HuH-7 (cell line): ENCODE measurements at regions not wholly inside any gene's neighbourhood (a gene's known extent, or its start where the extent isn't known, plus 50 kb on each side); places are given as distances from the start of the nearest gene placed in this dataset.

Experiments used
- DNase-seq: peaks from one replicate; pipeline ENCODE4 v3.0.0; 2011; ENCODE audit warnings: low spot score

- DNase-seq: no peak
Observed at GRCh38 chr19:31089681-31090080, 259.6 kb downstream of the TSHZ3 start.

GRCh38 chr19:31085125-31085524 is 264.1 kb downstream of the TSHZ3 start:
- no peak for DNase-seq

DNA sequence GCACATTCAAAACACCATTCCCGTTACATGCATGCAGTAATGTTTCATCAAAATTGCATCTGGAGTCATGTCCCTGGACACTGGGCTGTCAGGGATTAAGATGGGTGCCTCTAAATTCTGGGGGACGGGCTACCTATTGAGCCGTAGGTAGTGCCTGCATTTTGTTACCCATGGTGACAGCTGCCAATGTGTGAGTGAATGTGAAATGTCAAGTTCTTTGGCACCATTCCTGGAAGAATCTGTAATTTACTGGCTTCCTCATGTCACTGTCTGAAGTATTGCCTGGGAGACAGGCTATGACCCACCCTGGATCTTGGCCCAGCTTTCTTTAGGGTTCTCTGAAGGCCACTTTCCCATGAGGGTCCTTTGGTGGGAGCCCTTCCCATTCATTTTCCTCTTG is 266.1 kb downstream of the TSHZ3 start:
- DNase-seq: no peak

GRCh38 chr19:31075146-31075655 is 274.0 kb downstream of the TSHZ3 start:
- DNase-seq: no peak

DNA sequence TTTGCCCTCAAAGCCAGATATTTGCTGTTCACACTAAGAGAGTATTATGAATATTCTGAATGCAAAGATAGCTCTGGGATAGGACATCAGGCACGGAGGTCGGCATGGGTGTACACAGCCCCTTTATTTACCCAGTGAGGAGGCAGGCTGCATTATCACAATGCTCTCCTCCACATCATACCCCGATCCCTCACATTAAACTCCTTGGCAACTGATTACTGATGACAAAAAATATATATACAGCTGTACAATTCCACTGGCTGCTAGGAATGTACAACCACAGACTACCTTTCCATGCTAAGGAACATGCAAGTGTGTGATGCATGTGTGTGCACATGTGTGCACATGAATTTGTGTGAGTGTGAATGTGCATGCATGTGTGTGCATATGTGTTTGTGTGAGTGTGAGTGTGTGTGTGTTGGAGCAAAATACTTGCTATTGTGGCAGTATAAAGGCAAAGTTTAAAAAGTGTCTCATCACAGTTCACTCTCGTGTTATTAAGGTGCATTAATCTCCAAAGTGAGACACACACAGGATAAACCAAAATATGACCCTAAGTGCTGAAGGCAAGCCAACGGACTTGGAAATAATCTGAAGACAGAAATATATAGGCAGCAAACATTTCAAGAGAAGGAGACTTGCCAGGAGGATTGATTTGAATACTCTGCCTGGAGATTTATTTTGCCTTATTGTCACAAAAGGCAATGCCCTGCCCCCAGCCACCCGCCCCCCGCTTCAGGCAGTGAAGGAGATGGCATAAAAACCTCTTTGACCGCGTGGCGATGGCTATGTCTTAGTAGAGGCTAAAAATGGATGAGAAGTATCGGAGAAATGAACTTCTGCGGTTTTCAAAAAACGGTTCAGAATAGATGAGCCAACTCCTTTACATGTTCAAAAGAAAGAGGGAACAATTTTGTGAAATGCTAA is 274.8 kb downstream of the TSHZ3 start:
- no peak for DNase-seq

DNA sequence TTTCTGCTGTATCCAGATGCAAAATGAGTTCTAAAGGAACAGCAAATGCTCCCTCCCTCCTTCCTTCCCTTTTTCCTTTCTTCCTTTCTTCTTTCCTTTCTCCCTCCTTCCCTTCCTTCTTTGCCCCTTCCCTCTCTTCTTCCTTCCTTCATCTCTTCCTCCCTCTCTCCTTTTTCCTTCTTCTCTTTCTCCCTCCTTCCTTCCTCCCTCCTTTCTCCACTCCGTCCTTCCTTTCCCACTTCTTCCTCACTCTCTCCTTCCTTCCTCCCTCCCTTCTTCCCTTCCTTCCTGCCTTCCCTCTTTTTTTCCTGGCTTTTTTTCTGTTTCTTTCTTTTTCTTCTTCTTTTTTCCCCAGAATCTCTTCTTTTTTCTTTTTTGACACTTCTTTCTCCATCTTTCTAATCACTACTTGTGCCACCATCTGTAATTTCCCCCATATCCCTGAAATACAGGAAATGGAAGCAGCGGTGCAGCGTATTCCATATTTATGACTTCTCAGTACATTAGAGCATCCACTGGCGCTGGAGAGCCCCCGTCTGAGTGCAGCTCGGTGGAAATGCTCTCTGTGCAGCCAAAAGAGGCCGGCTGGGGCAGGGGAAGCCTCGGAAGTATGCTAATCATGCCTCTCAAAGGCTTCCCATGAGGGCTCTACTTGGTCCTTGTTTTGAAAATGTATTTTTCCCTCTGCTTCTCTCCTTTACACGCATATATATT is 275.6 kb downstream of the TSHZ3 start:
- DNase-seq: no peak

- DNase-seq: no peak
Observed at GRCh38 chr19:31072451-31072850, 276.8 kb downstream of the TSHZ3 start.

DNA sequence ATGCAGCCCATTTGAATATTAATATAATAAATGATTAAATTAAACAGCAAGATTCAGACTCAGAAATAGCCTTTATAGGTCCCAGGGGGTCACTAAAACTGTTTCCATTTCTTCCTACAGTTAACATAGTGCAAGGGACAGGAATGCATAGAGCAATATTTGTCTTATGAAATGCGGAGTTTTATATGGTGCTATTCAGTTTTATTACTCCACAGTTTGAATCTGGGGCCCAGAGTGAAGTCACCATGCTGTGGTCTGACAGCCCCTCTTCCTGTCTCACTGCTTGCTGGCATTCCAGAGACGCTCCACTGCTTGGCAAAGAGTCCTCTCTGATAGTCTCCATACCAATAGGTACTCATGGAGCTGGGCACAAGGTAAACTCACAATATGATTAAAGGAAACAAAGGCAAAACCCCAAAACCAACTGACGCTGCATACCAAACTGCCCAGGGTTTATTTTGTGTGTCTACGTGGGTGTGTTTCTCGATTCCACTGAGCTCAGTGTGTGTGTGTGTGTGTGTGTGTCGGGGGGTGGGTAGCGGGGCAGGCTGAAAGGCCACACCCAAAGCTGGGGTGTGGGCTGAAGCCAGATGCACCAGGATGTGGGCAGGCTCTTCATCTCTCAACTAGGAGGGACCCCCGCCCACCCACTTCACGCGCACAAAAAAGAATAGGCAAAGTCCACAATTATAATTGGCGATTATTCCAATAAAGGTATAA is 277.9 kb downstream of the TSHZ3 start:
- DNase-seq: no peak

DNA sequence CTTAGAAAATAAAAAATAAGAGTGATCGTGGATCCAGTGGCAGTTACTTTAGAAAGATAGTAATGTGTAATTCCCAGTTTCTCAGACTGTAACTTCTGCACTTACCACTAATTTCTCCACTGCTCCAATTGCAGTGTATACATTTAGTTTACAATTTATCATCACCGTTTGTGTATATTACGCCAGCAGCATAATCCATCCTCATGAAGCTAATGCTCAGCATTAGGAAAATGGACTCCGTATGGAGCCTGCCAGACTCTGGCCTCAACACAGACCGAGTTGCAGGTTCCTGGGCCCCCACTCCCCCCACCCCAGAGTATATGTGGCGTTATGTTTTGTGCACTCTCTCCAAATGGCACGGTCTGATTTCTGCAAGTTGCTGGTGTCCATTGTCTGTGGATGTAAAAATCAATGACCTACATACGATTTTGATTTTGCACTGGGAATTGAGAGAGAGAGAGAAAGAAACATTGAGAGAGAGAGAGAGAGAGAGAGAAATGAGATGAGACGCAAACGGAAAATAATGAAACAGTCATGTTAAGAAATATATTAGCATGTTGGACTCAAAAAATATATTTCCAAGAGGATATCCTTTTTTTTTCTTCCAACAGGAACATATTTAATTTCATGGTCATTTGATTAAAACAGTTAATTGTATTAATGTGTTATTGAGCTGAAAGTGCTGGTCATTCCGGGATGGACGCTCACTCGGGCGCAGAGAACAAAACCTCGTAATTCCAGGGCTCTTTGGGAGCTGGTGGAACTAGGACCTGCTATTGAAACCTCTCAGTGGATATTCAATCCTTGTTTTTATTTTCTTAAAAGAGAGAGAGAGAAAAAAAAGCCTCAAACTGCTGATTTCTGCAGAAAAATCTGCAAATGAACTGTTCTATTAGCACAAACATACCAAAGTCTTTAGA is 278.8 kb downstream of the TSHZ3 start:
- DNase-seq: no peak

GRCh38 chr19:31068268-31068667 is 281.0 kb downstream of the TSHZ3 start:
- no peak for DNase-seq

- DNase-seq: no peak
Observed at GRCh38 chr19:31066385-31066784, 282.9 kb downstream of the TSHZ3 start.

GRCh38 chr19:31064491-31064890 is 284.7 kb downstream of the TSHZ3 start:
- DNase-seq: no peak

- DNase-seq: no peak
Observed at GRCh38 chr19:31058676-31059340, 290.4 kb downstream of the TSHZ3 start.

DNA sequence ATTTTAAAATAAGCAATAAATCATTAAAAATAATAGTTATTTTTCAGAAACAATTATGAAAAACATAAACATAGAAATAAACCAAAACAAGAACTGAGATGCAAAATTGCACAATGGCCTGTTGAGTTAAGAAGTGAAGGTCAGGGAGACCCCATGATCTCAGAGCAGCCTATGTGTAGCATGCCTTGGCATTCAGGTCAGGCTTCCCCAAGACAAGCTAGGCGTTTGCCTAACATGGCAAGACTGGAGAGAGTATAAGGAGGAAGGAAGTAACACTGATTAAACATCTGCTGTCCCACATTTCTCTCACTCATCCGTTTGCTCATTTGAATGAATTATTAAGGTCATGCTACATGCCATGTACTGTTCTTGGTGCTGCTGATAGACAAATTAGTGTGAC is 291.8 kb downstream of the TSHZ3 start:
- DNase-seq: no peak

DNA sequence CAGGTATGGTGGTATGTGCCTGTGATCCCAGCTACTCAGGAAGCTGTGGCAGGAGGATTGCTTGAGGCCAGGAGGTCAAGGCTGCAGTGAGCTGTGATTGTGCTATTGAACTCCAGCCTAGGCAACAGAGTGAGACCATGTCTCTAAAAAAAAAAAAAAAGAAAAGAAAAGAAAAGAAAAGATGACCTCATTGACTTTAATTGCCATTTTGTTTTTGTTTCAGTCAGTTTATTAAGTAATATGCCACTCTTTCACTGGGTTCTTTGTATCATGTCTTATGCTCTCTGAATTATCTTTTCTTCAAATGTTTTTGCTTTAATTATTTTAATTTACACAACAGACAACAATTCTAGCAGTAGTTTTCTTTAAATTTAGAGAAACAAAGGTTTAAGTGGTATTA is 293.8 kb downstream of the TSHZ3 start:
- DNase-seq: no peak

DNA sequence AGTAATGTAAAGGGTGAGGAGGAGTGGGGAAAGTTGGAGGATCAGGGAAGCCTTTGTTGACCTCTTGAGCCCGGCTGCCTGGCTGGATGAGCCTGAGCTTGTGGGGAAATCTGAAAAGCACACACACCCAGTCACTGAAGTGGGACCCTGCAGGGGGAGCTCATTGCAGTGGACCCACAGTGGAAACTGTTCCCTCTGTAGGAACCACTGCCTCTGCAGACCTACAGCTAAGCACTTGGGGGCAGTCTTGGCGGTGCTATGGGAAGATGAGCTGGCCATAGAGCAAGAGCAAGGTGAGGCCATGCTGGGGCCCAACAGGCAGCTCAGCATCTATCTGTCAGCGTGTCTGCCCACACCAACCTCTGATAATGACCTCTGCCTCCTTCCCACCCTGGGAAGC is 294.8 kb downstream of the TSHZ3 start:
- no peak for DNase-seq

- no peak for DNase-seq
Observed at GRCh38 chr19:31049431-31049830, 299.8 kb downstream of the TSHZ3 start.

- DNase-seq: no peak
Observed at GRCh38 chr19:31046024-31046423, 303.2 kb downstream of the TSHZ3 start.

DNA sequence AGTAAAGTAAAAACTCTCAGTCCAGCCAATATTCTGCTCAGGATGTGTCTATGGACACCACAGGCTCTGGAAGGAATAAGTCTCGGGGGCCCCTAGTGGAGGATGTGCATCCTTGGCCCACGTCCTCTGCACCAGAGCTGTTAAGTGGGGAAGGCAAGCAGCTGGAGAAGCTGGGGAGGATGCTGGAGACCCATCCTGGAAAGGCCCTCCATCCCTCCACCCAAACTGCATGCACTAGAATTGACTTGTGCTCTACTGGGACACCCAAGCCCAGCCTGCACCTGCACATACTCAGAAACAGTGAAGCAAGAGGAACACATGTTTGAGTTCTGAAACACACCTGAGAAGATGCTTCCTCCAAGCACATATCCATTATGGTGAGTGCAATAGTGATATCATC is 307.8 kb downstream of the TSHZ3 start:
- no peak for DNase-seq

GRCh38 chr19:31039151-31039550 is 310.1 kb downstream of the TSHZ3 start:
- no peak for DNase-seq
